ENCODE measurements at regions not wholly inside any gene's neighbourhood (a gene's known extent, or its start where the extent isn't known, plus 50 kb on each side); places are given as distances from the start of the nearest gene placed in this dataset.

DNA sequence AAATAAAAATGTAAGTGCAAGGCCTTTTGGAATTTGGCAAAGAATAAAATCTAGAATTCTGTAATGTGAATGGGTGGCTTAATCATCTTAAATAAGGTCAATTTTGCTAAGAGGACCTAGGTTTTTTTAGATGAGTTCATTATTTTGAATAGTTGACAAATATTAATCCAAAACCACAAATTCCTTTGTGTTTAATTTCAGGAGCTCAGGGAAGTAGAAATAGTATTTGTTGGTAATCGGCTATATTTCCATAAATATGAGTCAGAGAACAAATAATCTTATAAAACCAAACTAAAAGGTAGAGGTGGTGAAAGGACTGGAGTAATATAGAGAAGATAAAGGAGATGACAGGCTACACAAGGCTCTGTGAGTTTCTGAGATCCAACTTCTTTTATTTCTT is 190.4 kb upstream of the TLL1 start:
- H3K27ac ChIP-seq (ENCODE audit: low read length): no peak overlapping the region
- no peak overlapping the region for H3K4me2 ChIP-seq (ENCODE audit: low read depth, low read length, poor library complexity, severe bottlenecking)
- no peak overlapping the region for H2AFZ ChIP-seq (ENCODE audit: low read length)
- no peaks in the 10 kb centered on the region for H4K20me1 ChIP-seq (ENCODE audit: insufficient read depth, low read depth, low read length)
- no peaks in the 10 kb centered on the region for H3K9me2 ChIP-seq (replicated peaks; ENCODE audit: insufficient read depth, low read length)
- no peak overlapping the region for H3K4me3 ChIP-seq (ENCODE audit: low read length)
- no peaks in the 10 kb centered on the region for H3K27me3 ChIP-seq (ENCODE audit: low read length)
- no peak overlapping the region for H3K9ac ChIP-seq (ENCODE audit: low read length)
- H3K4me1 ChIP-seq (ENCODE audit: low read length): no peaks in the 10 kb centered on the region
- H3K9me3 ChIP-seq (ENCODE audit: low read length): no peaks in the 10 kb centered on the region
- no peaks in the 10 kb centered on the region for H3K79me2 ChIP-seq (ENCODE audit: low read length)
- H3K36me3 ChIP-seq (ENCODE audit: insufficient read depth, low read length): no peaks in the 10 kb centered on the region
- no peak for DNase-seq

DNA sequence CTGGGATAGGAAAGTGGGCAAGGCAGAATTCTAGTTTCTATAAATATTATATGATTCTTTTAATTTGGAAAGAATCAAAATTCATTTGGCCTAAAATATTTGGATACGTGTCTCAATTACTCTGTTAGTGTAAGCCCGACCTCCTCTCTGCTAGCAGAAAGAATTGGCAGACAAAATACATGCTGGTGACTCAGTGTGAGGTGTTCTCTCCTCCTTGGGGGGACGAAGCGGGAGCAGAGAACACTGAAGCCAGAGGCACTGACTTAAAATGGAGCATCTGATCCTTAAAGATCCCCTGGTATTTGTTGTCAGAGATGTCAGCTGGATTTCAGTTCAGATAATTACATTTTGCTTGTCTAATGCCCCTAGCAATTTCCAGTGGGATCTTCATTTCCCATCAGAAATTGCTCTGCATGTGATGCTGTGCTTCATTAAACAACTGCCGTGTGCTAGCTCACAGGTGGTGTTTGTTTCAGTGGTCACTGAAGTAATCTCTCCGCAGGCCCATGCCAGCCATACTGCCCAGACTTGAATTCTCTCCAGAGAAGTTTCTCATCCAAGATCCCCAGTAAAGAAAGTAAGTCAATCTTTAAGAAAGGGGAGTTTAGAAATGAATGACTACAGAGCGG is 188.7 kb upstream of the TLL1 start:
- no peak for DNase-seq
- H3K36me3 ChIP-seq (ENCODE audit: insufficient read depth, low read length): no peaks in the 10 kb centered on the region
- no peaks in the 10 kb centered on the region for H3K4me1 ChIP-seq (ENCODE audit: low read length)
- H3K79me2 ChIP-seq (ENCODE audit: low read length): no peaks in the 10 kb centered on the region
- no peaks in the 10 kb centered on the region for H3K27me3 ChIP-seq (ENCODE audit: low read length)
- H3K4me2 ChIP-seq (ENCODE audit: low read depth, low read length, poor library complexity, severe bottlenecking): no peak overlapping the region
- H3K27ac ChIP-seq (ENCODE audit: low read length): no peak overlapping the region
- H3K9me2 ChIP-seq (replicated peaks; ENCODE audit: insufficient read depth, low read length): no peaks in the 10 kb centered on the region
- no peaks in the 10 kb centered on the region for H4K20me1 ChIP-seq (ENCODE audit: insufficient read depth, low read depth, low read length)
- H3K9me3 ChIP-seq (ENCODE audit: low read length): no peaks in the 10 kb centered on the region
- H3K9ac ChIP-seq (ENCODE audit: low read length): no peak overlapping the region
- no peak overlapping the region for H3K4me3 ChIP-seq (ENCODE audit: low read length)
- no peak overlapping the region; the same call in 1 of the 2 replicates for H2AFZ ChIP-seq (ENCODE audit: low read length)

DNA sequence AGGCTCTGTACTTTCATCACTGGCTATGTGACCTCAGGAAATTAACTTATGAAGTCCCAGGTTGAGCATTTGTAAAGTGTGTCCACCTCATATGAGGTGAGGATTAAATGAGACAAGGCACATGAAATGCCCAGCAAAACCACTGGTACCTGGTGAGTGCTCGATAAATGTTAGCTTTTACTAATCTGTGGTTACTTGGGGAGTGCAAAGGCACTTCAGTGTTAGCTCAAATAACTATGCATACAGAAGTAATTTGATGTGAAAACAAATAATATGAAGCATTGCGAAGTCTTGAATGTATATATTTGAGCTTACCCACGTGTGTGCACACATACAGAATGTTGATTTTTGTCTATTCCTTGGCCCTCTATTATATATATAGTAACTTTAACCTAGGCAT is 186.3 kb upstream of the TLL1 start:
- Histone ChIP-seq H3K9ac (ENCODE audit: low read length) (no peak overlapping the region), H3K9me2 (replicated peaks; ENCODE audit: insufficient read depth, low read length) (no peaks in the 10 kb centered on the region), H3K9me3 (ENCODE audit: low read length) (no peaks in the 10 kb centered on the region), H3K4me3 (ENCODE audit: low read length) (no peak overlapping the region), H3K4me2 (ENCODE audit: low read depth, low read length, poor library complexity, severe bottlenecking) (no peak overlapping the region), H2AFZ (ENCODE audit: low read length) (no peak overlapping the region), H3K36me3 (ENCODE audit: insufficient read depth, low read length) (no peaks in the 10 kb centered on the region), H3K4me1 (ENCODE audit: low read length) (no peaks in the 10 kb centered on the region), H3K27me3 (ENCODE audit: low read length) (no peaks in the 10 kb centered on the region), H3K27ac (ENCODE audit: low read length) (no peak overlapping the region), H4K20me1 (ENCODE audit: insufficient read depth, low read depth, low read length) (no peaks in the 10 kb centered on the region), H3K79me2 (ENCODE audit: low read length) (no peaks in the 10 kb centered on the region)
- DNase-seq: no peak

DNA sequence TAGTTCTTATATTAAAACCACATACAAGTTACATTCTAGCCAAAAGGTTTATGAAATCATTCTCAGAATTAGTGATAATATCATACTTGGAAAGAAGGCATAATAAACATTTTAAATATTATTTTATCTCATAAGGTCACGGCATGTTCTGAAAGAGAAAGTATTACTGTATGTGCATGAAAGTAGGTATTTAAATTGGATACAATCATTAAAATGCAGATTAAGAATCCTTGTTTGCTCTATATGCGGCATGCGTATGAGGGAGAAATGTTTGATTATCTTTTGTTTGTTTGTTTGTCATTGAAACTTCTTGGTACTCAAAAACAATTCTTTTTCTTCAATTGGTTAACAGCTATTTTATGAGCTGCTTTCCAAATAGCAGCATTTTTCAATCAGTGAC is 183.9 kb upstream of the TLL1 start:
- Histone ChIP-seq H3K27ac (ENCODE audit: low read length) (no peak overlapping the region), H2AFZ (ENCODE audit: low read length) (no peak overlapping the region), H4K20me1 (ENCODE audit: insufficient read depth, low read depth, low read length) (no peaks in the 10 kb centered on the region), H3K9ac (ENCODE audit: low read length) (no peak overlapping the region), H3K4me1 (ENCODE audit: low read length) (no peaks in the 10 kb centered on the region), H3K9me2 (replicated peaks; ENCODE audit: insufficient read depth, low read length) (0 out of 2 replicates have a peak, but pooled peaks cover 3% of the 10 kb centered on the region), H3K27me3 (ENCODE audit: low read length) (no peaks in the 10 kb centered on the region), H3K79me2 (ENCODE audit: low read length) (no peaks in the 10 kb centered on the region), H3K36me3 (ENCODE audit: insufficient read depth, low read length) (no peaks in the 10 kb centered on the region), H3K9me3 (ENCODE audit: low read length) (no peaks in the 10 kb centered on the region), H3K4me3 (ENCODE audit: low read length) (no peak overlapping the region), H3K4me2 (ENCODE audit: low read depth, low read length, poor library complexity, severe bottlenecking) (no peak overlapping the region)
- no peak for DNase-seq

DNA sequence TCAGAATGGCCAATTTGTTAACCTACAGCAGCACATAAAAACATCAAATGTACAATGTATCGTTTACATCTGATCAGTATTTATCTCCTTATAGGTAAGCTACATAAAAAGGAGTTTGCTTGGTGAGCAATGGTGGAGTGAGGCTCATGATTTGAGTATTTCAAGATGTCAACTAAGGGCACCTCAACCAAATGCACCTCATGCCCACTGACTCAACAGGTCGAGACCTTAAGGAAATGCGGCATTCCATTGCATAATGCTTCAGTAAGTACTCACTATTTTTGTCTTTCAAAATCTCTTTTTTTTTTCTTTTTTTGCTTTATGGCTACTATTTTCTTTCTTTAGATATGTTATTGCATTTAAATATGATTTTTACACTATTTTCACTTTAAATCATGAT is 181.0 kb upstream of the TLL1 start:
- Histone ChIP-seq H3K4me1 (ENCODE audit: low read length) (no peaks in the 10 kb centered on the region), H3K4me2 (ENCODE audit: low read depth, low read length, poor library complexity, severe bottlenecking) (no peak overlapping the region), H3K9me3 (ENCODE audit: low read length) (no peaks in the 10 kb centered on the region), H3K27ac (ENCODE audit: low read length) (no peak overlapping the region), H3K79me2 (ENCODE audit: low read length) (no peaks in the 10 kb centered on the region), H4K20me1 (ENCODE audit: insufficient read depth, low read depth, low read length) (no peaks in the 10 kb centered on the region), H2AFZ (ENCODE audit: low read length) (no peak overlapping the region), H3K9me2 (replicated peaks; ENCODE audit: insufficient read depth, low read length) (0 out of 2 replicates have a peak, but pooled peaks cover 3% of the 10 kb centered on the region), H3K4me3 (ENCODE audit: low read length) (no peak overlapping the region), H3K27me3 (ENCODE audit: low read length) (no peaks in the 10 kb centered on the region), H3K9ac (ENCODE audit: low read length) (no peak overlapping the region), H3K36me3 (ENCODE audit: insufficient read depth, low read length) (no peaks in the 10 kb centered on the region)
- no peak for DNase-seq

DNA sequence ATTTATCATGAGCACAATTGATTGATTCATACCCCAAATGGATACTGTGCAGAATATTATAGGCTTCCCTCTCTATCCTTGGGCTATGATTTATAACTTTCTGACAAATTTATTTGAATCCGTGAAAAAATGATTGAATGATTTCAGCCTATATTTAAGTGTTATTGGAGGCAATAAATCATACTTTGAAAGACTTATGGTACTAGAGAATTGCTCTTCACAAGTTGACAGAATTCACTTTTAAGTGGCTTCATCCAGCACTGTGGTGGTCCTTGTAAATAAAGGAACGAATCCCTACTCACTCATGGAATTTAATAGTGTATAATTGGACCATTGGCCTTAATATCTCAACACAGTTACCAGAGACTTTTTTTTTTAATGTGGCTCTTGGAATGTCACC is 174.8 kb upstream of the TLL1 start:
- DNase-seq: no peak
- Histone ChIP-seq H3K27me3 (ENCODE audit: low read length) (no peaks in the 10 kb centered on the region), H3K4me2 (ENCODE audit: low read depth, low read length, poor library complexity, severe bottlenecking) (no peak overlapping the region), H3K4me1 (ENCODE audit: low read length) (no peaks in the 10 kb centered on the region), H4K20me1 (ENCODE audit: insufficient read depth, low read depth, low read length) (no peaks in the 10 kb centered on the region), H3K9me2 (replicated peaks; ENCODE audit: insufficient read depth, low read length) (no peaks in the 10 kb centered on the region), H2AFZ (ENCODE audit: low read length) (no peak overlapping the region), H3K79me2 (ENCODE audit: low read length) (no peaks in the 10 kb centered on the region), H3K27ac (ENCODE audit: low read length) (no peak overlapping the region), H3K36me3 (ENCODE audit: insufficient read depth, low read length) (no peaks in the 10 kb centered on the region), H3K9ac (ENCODE audit: low read length) (no peak overlapping the region), H3K4me3 (ENCODE audit: low read length) (no peak overlapping the region), H3K9me3 (ENCODE audit: low read length) (no peaks in the 10 kb centered on the region)

DNA sequence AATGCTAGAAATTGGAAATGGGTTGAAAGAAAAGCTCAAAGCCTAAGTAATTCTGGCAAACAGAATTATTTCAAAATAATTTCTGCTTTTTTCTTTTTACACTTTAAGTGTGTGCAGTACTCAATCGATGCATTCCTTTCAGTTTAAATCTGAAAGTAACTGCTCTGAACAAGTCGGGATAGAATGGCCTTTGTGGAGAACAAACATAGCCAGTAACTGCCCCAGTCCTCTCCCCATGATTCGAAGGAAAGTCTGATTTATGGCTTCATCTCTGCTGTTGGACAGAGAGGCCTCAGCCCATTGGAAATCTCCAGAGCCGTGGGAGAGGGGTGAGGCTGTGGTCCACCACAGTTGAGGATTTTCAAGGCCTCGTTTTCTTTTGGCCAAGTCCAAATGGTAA is 174.0 kb upstream of the TLL1 start:
- Histone ChIP-seq H3K36me3 (ENCODE audit: insufficient read depth, low read length) (no peaks in the 10 kb centered on the region), H3K4me2 (ENCODE audit: low read depth, low read length, poor library complexity, severe bottlenecking) (no peak overlapping the region), H3K79me2 (ENCODE audit: low read length) (no peaks in the 10 kb centered on the region), H3K27ac (ENCODE audit: low read length) (no peak overlapping the region), H3K9ac (ENCODE audit: low read length) (no peak overlapping the region), H3K27me3 (ENCODE audit: low read length) (no peaks in the 10 kb centered on the region), H3K9me2 (replicated peaks; ENCODE audit: insufficient read depth, low read length) (no peaks in the 10 kb centered on the region), H3K9me3 (ENCODE audit: low read length) (no peaks in the 10 kb centered on the region), H3K4me3 (ENCODE audit: low read length) (no peak overlapping the region), H4K20me1 (ENCODE audit: insufficient read depth, low read depth, low read length) (no peaks in the 10 kb centered on the region), H3K4me1 (ENCODE audit: low read length) (no peaks in the 10 kb centered on the region), H2AFZ (ENCODE audit: low read length) (no peak overlapping the region)
- DNase-seq: no peak

DNA sequence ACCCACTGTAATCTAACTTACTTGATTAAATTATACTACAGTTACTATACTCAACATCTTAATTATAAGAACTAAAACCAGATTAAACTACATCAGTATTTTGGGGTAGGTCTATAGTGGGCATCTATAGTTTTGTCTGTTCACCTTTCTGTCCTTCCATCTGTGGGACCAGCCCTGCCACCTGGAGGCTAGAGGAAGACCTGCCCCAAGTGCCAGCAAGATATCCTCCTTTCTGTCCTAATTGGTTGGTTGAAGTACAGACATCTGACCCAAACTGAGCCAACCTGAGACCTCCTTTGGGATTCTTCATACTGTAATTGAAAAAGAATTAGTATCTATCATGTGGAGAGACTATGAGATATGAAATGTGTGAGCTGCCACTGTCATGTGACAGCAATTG is 172.2 kb upstream of the TLL1 start:
- Histone ChIP-seq H3K36me3 (ENCODE audit: insufficient read depth, low read length) (no peaks in the 10 kb centered on the region), H3K4me2 (ENCODE audit: low read depth, low read length, poor library complexity, severe bottlenecking) (no peak overlapping the region), H3K27me3 (ENCODE audit: low read length) (no peaks in the 10 kb centered on the region), H3K79me2 (ENCODE audit: low read length) (no peaks in the 10 kb centered on the region), H3K9me2 (replicated peaks; ENCODE audit: insufficient read depth, low read length) (no peaks in the 10 kb centered on the region), H3K9ac (ENCODE audit: low read length) (no peak overlapping the region), H3K4me3 (ENCODE audit: low read length) (no peak overlapping the region), H3K9me3 (ENCODE audit: low read length) (no peaks in the 10 kb centered on the region), H4K20me1 (ENCODE audit: insufficient read depth, low read depth, low read length) (no peaks in the 10 kb centered on the region), H3K27ac (ENCODE audit: low read length) (no peak overlapping the region), H3K4me1 (ENCODE audit: low read length) (no peaks in the 10 kb centered on the region), H2AFZ (ENCODE audit: low read length) (no peak overlapping the region)
- peak; percentile 71 for DNase-seq

DNA sequence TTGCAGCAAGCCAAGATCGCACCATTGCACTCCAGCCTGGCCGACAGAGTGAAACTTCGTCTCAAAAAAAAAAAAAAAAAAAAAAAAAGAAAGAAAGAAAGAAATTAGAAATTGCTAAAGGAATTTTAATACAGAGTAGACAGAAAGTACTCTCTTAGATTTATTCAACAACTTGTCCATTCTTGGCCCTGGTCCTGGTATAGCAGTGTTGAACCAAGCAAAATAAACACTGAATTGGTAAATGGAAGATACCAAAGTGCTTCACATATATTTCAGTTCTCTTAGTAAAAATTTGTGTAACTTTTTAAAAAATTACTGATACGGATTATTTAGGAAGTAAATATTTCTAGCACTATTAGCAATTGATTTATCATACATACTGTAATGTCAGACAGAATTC is 165.9 kb upstream of the TLL1 start:
- Histone ChIP-seq H3K27me3 (ENCODE audit: low read length) (no peaks in the 10 kb centered on the region), H3K9me2 (replicated peaks; ENCODE audit: insufficient read depth, low read length) (no peaks in the 10 kb centered on the region)

More for the DNA sequence above, 165.9 kb upstream of the TLL1 start:
- H3K9me3 ChIP-seq (ENCODE audit: low read length): no peaks in the 10 kb centered on the region
- no peak overlapping the region for H2AFZ ChIP-seq (ENCODE audit: low read length)
- no peak overlapping the region for H3K4me3 ChIP-seq (ENCODE audit: low read length)
- no peaks in the 10 kb centered on the region for H3K36me3 ChIP-seq (ENCODE audit: insufficient read depth, low read length)
- no peak for DNase-seq
- no peaks in the 10 kb centered on the region for H3K4me1 ChIP-seq (ENCODE audit: low read length)
- H3K27ac ChIP-seq (ENCODE audit: low read length): no peak overlapping the region
- H3K79me2 ChIP-seq (ENCODE audit: low read length): no peaks in the 10 kb centered on the region
- no peaks in the 10 kb centered on the region for H4K20me1 ChIP-seq (ENCODE audit: insufficient read depth, low read depth, low read length)
- no peak overlapping the region for H3K4me2 ChIP-seq (ENCODE audit: low read depth, low read length, poor library complexity, severe bottlenecking)
- H3K9ac ChIP-seq (ENCODE audit: low read length): no peak overlapping the region
